ENCODE measurements at regions not wholly inside any gene's neighbourhood (a gene's known extent, or its start where the extent isn't known, plus 50 kb on each side); places are given as distances from the start of the nearest gene placed in this dataset.

- TF ChIP-seq, protein P1, sequence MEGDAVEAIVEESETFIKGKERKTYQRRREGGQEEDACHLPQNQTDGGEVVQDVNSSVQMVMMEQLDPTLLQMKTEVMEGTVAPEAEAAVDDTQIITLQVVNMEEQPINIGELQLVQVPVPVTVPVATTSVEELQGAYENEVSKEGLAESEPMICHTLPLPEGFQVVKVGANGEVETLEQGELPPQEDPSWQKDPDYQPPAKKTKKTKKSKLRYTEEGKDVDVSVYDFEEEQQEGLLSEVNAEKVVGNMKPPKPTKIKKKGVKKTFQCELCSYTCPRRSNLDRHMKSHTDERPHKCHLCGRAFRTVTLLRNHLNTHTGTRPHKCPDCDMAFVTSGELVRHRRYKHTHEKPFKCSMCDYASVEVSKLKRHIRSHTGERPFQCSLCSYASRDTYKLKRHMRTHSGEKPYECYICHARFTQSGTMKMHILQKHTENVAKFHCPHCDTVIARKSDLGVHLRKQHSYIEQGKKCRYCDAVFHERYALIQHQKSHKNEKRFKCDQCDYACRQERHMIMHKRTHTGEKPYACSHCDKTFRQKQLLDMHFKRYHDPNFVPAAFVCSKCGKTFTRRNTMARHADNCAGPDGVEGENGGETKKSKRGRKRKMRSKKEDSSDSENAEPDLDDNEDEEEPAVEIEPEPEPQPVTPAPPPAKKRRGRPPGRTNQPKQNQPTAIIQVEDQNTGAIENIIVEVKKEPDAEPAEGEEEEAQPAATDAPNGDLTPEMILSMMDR (conservative IDR thresholded peaks at IDR 0.05; ENCODE audit: low read depth, low read length), result no peak
- TF ChIP-seq EZH2 (IDR thresholded peaks at IDR 0.05; ENCODE audit: borderline replicate concordance, low read depth, low read length, poor library complexity, severe bottlenecking), result no peak
Measured at GRCh38 chr14:56056031-56056430, 62.2 kb upstream of the PELI2 start.
